SJCRH30 (cell line): ENCODE measurements at regions not wholly inside any gene's neighbourhood (a gene's known extent, or its start where the extent isn't known, plus 50 kb on each side); places are given as distances from the start of the nearest gene placed in this dataset.
"Not testable (repeated sequence)": the region's sequence is repeated elsewhere in the genome, so short reads cannot be mapped to it uniquely, and the experiment has no call there.

Experiments used
- DNase-seq, 2 experiments: peaks; one replicate each; pipeline ENCODE4 v3.0.0-alpha.2; 2015 to 2020
- H3K27ac ChIP-seq: fragments of 250-450 bp; sonication (Bioruptor Pico); 2 replicates; pipeline ENCODE4 v1.5.1; 2020; ENCODE audit warnings: mild to moderate bottlenecking, moderate library complexity
- H3K27me3 ChIP-seq: fragments of 250-450 bp; sonication (Bioruptor Pico); 2 replicates; pipeline ENCODE4 v1.5.1; 2020; ENCODE audit warnings: mild to moderate bottlenecking, moderate library complexity
- H3K36me3 ChIP-seq: fragments of 250-450 bp; sonication (Bioruptor Pico); 2 replicates; pipeline ENCODE4 v1.5.1; 2020; ENCODE audit warnings: mild to moderate bottlenecking, moderate library complexity
- H3K4me1 ChIP-seq: fragments of 250-450 bp; sonication (Bioruptor Pico); 2 replicates; pipeline ENCODE4 v1.5.1; 2020; ENCODE audit warnings: mild to moderate bottlenecking, moderate library complexity
- H3K4me3 ChIP-seq: fragments of 250-450 bp; sonication (Bioruptor Pico); 2 replicates; pipeline ENCODE4 v1.5.1; 2020; ENCODE audit warnings: mild to moderate bottlenecking, moderate library complexity
- H3K9me3 ChIP-seq: fragments of 250-450 bp; sonication (Bioruptor Pico); replicated peaks from 2 replicates; pipeline ENCODE4 v1.5.1; 2020; ENCODE audit warnings: mild to moderate bottlenecking, moderate library complexity

DNA sequence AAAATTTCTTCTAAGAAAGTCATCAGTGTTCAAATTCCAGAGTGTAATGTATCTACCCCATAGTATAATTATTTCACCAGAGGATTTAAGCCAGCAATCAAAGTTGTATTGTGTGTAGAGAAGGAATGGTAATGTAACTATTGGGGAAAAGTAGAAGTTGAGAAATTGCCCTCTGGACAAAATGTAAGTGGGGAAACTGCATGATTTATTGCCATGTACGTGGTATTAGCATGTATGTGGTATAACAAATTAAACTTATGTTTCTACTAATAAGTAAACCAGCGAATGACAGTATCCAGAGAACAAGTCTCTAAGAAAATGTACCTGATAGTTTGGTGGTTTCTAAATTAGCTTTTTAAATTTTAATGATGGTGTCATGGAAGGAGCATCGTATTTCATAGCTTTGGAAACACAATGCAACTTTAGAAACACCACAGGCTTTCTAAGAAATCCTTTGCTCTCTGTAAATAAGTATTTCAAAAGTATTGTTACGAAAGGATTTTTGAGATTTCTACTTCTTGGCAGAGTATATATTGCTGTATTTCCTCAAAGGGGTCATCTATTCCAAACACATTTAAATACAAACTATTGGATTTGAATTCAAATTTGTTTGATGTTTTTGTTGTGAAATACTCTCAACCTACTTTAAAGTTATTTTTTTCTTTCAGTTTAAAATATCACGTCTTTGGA, 1018.9 kb upstream of the ZEB2 start:
- no peak for DNase-seq
- Histone ChIP-seq H3K36me3 (no peaks in the 10 kb centered on the region), H3K4me1 (no peaks in the 10 kb centered on the region), H3K27ac (no peak overlapping the region), H3K9me3 (no peaks in the 10 kb centered on the region; the same call in 1 of the 2 replicates), H3K27me3 (no peaks in the 10 kb centered on the region), H3K4me3 (no peak overlapping the region)

- H3K27ac ChIP-seq: no peak overlapping the region
- no peaks in the 10 kb centered on the region for H3K4me1 ChIP-seq
- no peak for DNase-seq
- no peaks in the 10 kb centered on the region for H3K9me3 ChIP-seq
- H3K36me3 ChIP-seq: no peaks in the 10 kb centered on the region
- H3K4me3 ChIP-seq: no peak overlapping the region
- H3K27me3 ChIP-seq: no peaks in the 10 kb centered on the region
Measured at GRCh38 chr2:145530653-145531052, 1010.7 kb upstream of the ZEB2 start.

GRCh38 chr2:145524836-145525235, 1004.9 kb upstream of the ZEB2 start:
- DNase-seq: no peak
- Histone ChIP-seq H3K4me1 (no peaks in the 10 kb centered on the region), H3K27ac (no peak overlapping the region), H3K27me3 (no peaks in the 10 kb centered on the region), H3K9me3 (0 out of 2 replicates have a peak, but pooled peaks cover 1% of the 10 kb centered on the region), H3K4me3 (no peak overlapping the region), H3K36me3 (no peaks in the 10 kb centered on the region)

DNA sequence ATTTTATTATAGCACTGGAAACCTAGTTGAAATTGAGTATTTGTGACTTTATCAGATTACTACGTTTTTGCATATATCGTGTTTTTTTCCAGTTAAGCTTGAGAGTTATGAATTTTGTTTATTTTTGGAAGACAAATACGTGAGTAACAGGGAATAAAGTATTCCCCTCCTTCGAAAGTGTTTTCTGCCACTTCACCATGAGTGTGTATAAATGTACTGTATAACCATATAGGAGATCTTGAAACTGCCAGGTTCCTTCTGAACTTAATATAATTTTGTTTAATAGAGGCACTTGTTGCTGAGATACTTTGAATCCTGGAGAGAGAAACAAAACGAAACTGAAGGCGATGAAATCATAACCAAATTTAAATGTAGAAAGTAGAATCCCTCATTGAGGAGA, 1004.4 kb upstream of the ZEB2 start:
- Histone ChIP-seq H3K27ac (no peak overlapping the region), H3K4me3 (no peak overlapping the region), H3K27me3 (no peaks in the 10 kb centered on the region), H3K4me1 (no peaks in the 10 kb centered on the region), H3K9me3 (0 out of 2 replicates have a peak, but pooled peaks cover 4% of the 10 kb centered on the region), H3K36me3 (no peaks in the 10 kb centered on the region)
- DNase-seq: no peak

DNA sequence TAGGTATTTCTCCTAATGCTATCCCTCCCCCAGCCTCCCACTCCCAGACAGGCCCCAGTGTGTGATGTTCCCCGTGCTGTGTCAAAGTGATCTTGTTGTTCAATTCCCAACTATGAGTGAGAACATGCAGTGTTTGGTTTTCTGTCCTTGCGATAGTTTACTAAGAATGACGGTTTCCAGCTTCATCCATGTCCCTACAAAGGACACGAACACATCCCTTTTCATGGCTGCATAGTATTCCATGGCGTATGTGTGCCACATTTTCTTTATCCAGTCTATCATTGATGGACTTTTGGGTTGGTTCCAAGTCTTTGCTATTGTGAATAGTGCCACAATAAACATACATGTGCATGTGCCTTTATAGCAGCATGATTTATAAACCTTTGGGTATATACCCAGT, 999.3 kb upstream of the ZEB2 start:
- DNase-seq, H3K27me3 ChIP-seq, H3K4me1 ChIP-seq, H3K4me3 ChIP-seq, H3K9me3 ChIP-seq, H3K36me3 ChIP-seq, H3K27ac ChIP-seq: not testable (repeated sequence)

DNA sequence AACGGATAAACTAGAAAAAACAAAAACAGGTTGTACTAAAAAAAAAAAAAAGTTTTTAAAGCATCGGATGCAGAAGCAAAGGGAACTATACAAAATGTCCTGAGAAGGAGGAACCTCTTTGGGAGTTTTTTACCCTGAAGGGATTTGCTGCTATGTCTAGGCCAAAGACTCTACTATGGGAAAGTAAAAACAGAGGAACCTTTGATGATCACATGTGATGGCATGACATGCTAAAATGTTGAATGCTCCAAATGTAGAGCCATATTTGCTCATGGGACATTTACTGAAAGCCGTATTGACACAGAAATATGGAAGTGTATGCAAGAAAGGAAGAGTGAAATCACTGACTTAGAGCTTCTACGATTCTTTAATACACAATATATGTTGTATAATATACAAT, 992.0 kb upstream of the ZEB2 start:
- Histone ChIP-seq H3K4me1 (no peaks in the 10 kb centered on the region), H3K27me3 (no peaks in the 10 kb centered on the region), H3K4me3 (no peak overlapping the region), H3K36me3 (0 out of 2 replicates have a peak, but pooled peaks cover 2% of the 10 kb centered on the region), H3K27ac (no peak overlapping the region), H3K9me3 (no peaks in the 10 kb centered on the region)
- DNase-seq: no peak

GRCh38 chr2:145503511-145503910, 983.6 kb upstream of the ZEB2 start:
- no peaks in the 10 kb centered on the region for H3K36me3 ChIP-seq
- H3K4me1 ChIP-seq: no peaks in the 10 kb centered on the region
- no peaks in the 10 kb centered on the region for H3K27me3 ChIP-seq
- no peak overlapping the region for H3K4me3 ChIP-seq
- H3K27ac ChIP-seq: no peak overlapping the region
- no peak for DNase-seq
- H3K9me3 ChIP-seq: peaks cover 5% of the 10 kb centered on the region; the same call in 1 of the 2 replicates

DNA sequence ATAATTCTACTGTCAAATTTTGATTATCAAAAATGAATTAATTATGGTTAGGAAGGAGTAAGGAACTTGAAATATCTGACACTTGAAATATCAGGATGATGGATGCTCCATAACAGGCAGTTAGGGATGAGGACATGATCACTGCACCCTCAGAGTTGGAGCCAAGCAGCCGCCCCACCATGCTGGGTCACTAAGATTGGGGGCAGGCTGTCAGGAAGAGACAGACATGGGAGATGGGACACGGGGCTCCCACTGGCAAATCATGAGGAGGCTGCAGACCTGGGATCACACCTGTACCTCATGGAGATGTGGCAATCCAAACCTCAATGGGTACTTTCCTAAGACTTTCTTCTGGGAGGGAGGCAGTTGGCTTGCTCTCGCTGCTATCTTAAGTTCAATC, 982.0 kb upstream of the ZEB2 start:
- Histone ChIP-seq H3K36me3 (no peaks in the 10 kb centered on the region), H3K9me3 (peaks cover 5% of the 10 kb centered on the region; the same call in 1 of the 2 replicates)
- no peak for DNase-seq

DNA sequence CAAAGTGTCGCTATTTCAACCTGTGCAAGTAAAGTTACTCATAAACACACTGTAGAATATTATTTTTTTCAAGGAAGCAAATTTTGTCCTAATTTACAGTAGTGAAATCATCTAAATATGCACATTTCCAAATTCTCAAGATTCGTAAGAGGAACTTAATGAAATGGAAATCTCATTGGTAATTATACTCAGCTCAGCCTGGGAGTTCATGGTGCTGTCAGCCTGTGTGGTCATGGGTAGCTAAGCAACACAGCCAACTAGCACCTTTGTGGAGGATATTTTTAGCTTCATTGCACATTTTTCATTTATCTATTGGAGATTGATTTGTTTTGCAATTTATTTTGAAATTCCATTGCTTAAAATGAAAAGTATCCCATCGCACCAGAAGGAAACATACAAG, 975.7 kb upstream of the ZEB2 start:
- Histone ChIP-seq H3K27me3 (no peaks in the 10 kb centered on the region), H3K9me3 (peaks cover 2% of the 10 kb centered on the region; the same call in 1 of the 2 replicates), H3K36me3 (no peaks in the 10 kb centered on the region), H3K4me1 (no peaks in the 10 kb centered on the region), H3K4me3 (no peak overlapping the region), H3K27ac (no peak overlapping the region)
- DNase-seq: no peak

More for the DNA sequence above, 982.0 kb upstream of the ZEB2 start:
- H3K27me3 ChIP-seq: no peaks in the 10 kb centered on the region
- H3K27ac ChIP-seq: no peak overlapping the region
- no peaks in the 10 kb centered on the region for H3K4me1 ChIP-seq
- H3K4me3 ChIP-seq: no peak overlapping the region

DNA sequence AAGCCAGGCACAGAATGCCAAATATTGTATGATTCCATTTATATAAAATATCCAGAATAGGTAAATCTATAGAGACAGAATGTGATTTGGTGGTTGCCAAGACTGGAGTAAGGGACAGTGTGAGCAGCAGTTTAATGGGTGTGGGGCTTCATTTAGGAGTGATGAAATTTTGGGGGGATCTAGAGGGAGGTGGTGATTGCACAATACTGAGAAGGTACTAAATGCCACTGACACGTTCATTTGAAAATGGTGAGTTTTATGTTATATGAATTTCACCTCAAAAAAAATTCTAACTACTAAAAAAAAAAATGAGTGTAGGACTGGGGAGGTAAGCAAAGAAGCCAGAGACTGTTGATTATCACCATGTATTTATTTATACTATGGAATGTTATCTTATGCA, 974.5 kb upstream of the ZEB2 start:
- Histone ChIP-seq H3K36me3 (no peaks in the 10 kb centered on the region), H3K9me3 (peaks cover 2% of the 10 kb centered on the region; the same call in 1 of the 2 replicates), H3K27ac (no peak overlapping the region), H3K27me3 (no peaks in the 10 kb centered on the region), H3K4me1 (no peaks in the 10 kb centered on the region), H3K4me3 (no peak overlapping the region)
- DNase-seq: no peak

GRCh38 chr2:145488571-145488970, 968.7 kb upstream of the ZEB2 start:
- H3K27ac ChIP-seq: no peak overlapping the region
- no peak overlapping the region for H3K4me3 ChIP-seq
- H3K27me3 ChIP-seq: no peaks in the 10 kb centered on the region
- no peaks in the 10 kb centered on the region for H3K36me3 ChIP-seq
- DNase-seq: peak in 1 of 2 experiments; percentile 22
- H3K9me3 ChIP-seq: peaks cover 2% of the 10 kb centered on the region; the same call in 1 of the 2 replicates
- H3K4me1 ChIP-seq: no peaks in the 10 kb centered on the region

GRCh38 chr2:145484448-145485097, 964.7 kb upstream of the ZEB2 start:
- Histone ChIP-seq H3K27ac (no peak overlapping the region), H3K4me3 (no peak overlapping the region), H3K27me3 (no peaks in the 10 kb centered on the region), H3K9me3 (no peaks in the 10 kb centered on the region), H3K36me3 (no peaks in the 10 kb centered on the region), H3K4me1 (no peaks in the 10 kb centered on the region)
- no peak for DNase-seq

DNA sequence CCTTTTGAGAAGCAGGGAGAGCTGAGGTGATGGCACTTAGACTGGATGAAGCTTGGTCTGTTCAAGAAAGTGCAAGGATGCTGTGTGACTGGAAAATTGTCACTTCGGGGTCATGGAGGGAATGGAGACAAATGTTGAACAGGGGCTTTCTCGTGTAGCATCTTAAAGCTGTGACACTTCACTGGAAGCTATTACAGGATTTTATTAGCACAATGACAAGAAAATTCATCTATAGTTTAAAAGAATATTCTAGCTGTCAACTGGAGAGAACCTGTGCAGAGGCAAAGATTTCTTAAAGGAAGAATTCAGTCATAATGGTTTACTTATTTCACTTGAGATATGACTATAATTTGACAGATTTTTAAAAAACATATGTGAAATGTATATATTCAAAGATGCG, 963.9 kb upstream of the ZEB2 start:
- DNase-seq: no peak
- Histone ChIP-seq H3K27me3 (no peaks in the 10 kb centered on the region), H3K4me3 (no peak overlapping the region)

GRCh38 chr2:145481334-145481922, 961.5 kb upstream of the ZEB2 start:
- Histone ChIP-seq H3K9me3 (no peaks in the 10 kb centered on the region), H3K27ac (no peak overlapping the region), H3K4me3 (no peak overlapping the region), H3K27me3 (no peaks in the 10 kb centered on the region), H3K4me1 (no peaks in the 10 kb centered on the region), H3K36me3 (no peaks in the 10 kb centered on the region)
- no peak for DNase-seq

More for the DNA sequence above, 963.9 kb upstream of the ZEB2 start:
- H3K36me3 ChIP-seq: no peaks in the 10 kb centered on the region
- no peaks in the 10 kb centered on the region for H3K4me1 ChIP-seq
- H3K27ac ChIP-seq: no peak overlapping the region
- H3K9me3 ChIP-seq: no peaks in the 10 kb centered on the region

- Histone ChIP-seq H3K4me3 (no peak overlapping the region), H3K27me3 (no peaks in the 10 kb centered on the region), H3K9me3 (no peaks in the 10 kb centered on the region), H3K4me1 (peaks cover 9% of the 10 kb centered on the region), H3K27ac (no peak overlapping the region), H3K36me3 (no peaks in the 10 kb centered on the region)
- no peak for DNase-seq
Measured at GRCh38 chr2:145464866-145465265, 944.9 kb upstream of the ZEB2 start.
